Keratinocyte (primary cell): ENCODE measurements at regions not wholly inside any gene's neighbourhood (a gene's known extent, or its start where the extent isn't known, plus 50 kb on each side); places are given as distances from the start of the nearest gene placed in this dataset.

Experiments
- CTCF ChIP-seq, 3 experiments: IDR thresholded peaks in 1 of 3; conservative IDR thresholded peaks in 1 of 3; optimal IDR thresholded peaks in 1 of 3; 2 replicates in 2 of 3; 3 replicates in 1 of 3; pipeline versions ENCODE3 to v1.5.1; 2011; ENCODE audit warnings: low read length in 3 of 3, mild to moderate bottlenecking in 3 of 3, moderate library complexity in 2 of 3, control low read depth in 1 of 3, inconsistent platforms in 1 of 3; ENCODE audit not compliant: insufficient read depth in 2 of 3; ENCODE audit errors: extremely low read depth in 1 of 3
- EZH2 ChIP-seq: IDR thresholded peaks from one replicate; pipeline ENCODE4 v1.6.1; 2012; ENCODE audit warnings: inconsistent platforms, mild to moderate bottlenecking, low read length, moderate library complexity

DNA sequence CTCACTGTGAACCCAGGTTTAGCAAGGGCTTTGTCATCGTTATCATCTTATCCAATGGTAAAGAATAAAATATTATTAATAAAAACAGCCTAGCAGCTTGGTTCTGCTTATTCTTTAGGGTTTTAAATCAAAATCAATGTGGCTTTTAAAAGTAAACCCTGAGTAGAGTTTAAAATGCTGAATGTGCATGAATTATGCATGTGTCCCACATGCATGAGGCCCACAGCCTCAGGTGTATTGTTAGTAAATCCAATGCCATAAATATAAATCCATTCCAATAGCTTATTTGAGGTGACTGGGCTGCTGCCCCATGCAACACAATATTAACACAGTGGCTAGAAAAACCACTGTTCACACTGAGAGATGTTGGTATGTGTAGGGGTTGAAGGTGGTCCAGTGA, 254.1 kb downstream of the HNMT start:
- no peak for TF ChIP-seq CTCF (optimal IDR thresholded peaks at IDR 0.05 in 1 of 3, IDR thresholded peaks at IDR 0.05 in 1 of 3, conservative IDR thresholded peaks at IDR 0.05 in 1 of 3; ENCODE audit: extremely low read depth in 1 of 3, insufficient read depth in 2 of 3, low read length in 3 of 3)
- TF ChIP-seq EZH2 = no peak
